ENCODE measurements at regions not wholly inside any gene's neighbourhood (a gene's known extent, or its start where the extent isn't known, plus 50 kb on each side); places are given as distances from the start of the nearest gene placed in this dataset.

GRCh38 chr20:58021481-58021880 lies 207.0 kb downstream of the ANKRD60 start:
- TF ChIP-seq CTCF (conservative IDR thresholded peaks at IDR 0.05; ENCODE audit: low read depth, low read length) (no peak), EZH2 (IDR thresholded peaks at IDR 0.05; ENCODE audit: low read length, unreplicated experiment) (no peak)
